Transverse colon (tissue), 4 donors: ENCODE measurements at regions not wholly inside any gene's neighbourhood (a gene's known extent, or its start where the extent isn't known, plus 50 kb on each side); places are given as distances from the start of the nearest gene placed in this dataset.

Source experiments
- DNase-seq: peaks from one replicate; pipeline ENCODE4 v3.0.0-alpha.2; 2019
- H3K27ac ChIP-seq, 4 donors: fragments of 200-600 bp; sonication (generic); 2 replicates each; pipeline ENCODE4 v1.5.1; 2016 to 2018; ENCODE audit warnings: inconsistent platforms in 4 of 4
- H3K27me3 ChIP-seq: fragments of 200-600 bp; sonication (generic); 2 replicates; pipeline ENCODE4 v1.5.1; 2017; ENCODE audit warnings: inconsistent platforms
- H3K36me3 ChIP-seq, 4 donors: fragments of 200-600 bp; sonication (generic); 2 replicates each; pipeline ENCODE4 v1.5.1; 2017 to 2019; ENCODE audit warnings: inconsistent platforms in 4 of 4
- H3K4me1 ChIP-seq, 4 donors: fragments of 200-600 bp; sonication (generic); 2 replicates each; pipeline ENCODE4 v1.5.1; 2017 to 2020; ENCODE audit warnings: inconsistent platforms in 4 of 4
- H3K4me3 ChIP-seq, 4 donors: fragments of 200-600 bp; sonication (generic); 1 replicate in 1 of 4; 2 replicates in 3 of 4; pipeline versions ENCODE4 v1.5.1 to v1.6.1; 2017 to 2019; ENCODE audit warnings: inconsistent platforms in 4 of 4
- H3K9me3 ChIP-seq, 2 donors: fragments of 200-600 bp; sonication (generic); 2 replicates each; pipeline ENCODE4 v1.5.1; 2017 to 2019; ENCODE audit warnings: inconsistent platforms in 2 of 2
- EP300 ChIP-seq: sonication (generic); formaldehyde crosslinking; IDR thresholded peaks from one replicate; pipeline ENCODE4 v1.6.1; 2017; ENCODE audit warnings: antibody characterized with exemption, low read depth
- POLR2A ChIP-seq: fragments of 450-650 bp; IDR thresholded peaks from one replicate; pipeline ENCODE4 v1.6.1; 2016; ENCODE audit warnings: antibody characterized with exemption, mild to moderate bottlenecking, moderate library complexity
- POLR2AphosphoS5 ChIP-seq, 3 donors: sonication (generic); formaldehyde crosslinking; IDR thresholded peaks; one replicate each; pipeline ENCODE4 v1.6.1; 2016; ENCODE audit warnings: antibody characterized with exemption in 3 of 3
- WGBS, 2 donors: methylation state at CpG; one replicate each; pipeline ENCODE4 v1.1.5; 2018; ENCODE audit warnings: low coverage in 1 of 2; 5-methylcytosine and 5-hydroxymethylcytosine counted together
- in situ Hi-C, 4 donors: fragments of 200-750 bp; cut with MboI; loops; one replicate each; pipeline versions ENCODE4 v1.15.0 to v1.15.1; 2017; ENCODE audit warnings: low sequenced_read_pairs in 3 of 4, low pct_ligation_motif_present in 1 of 4, low pct_unique_long_range_greater_than_20kb in 1 of 4
- intact Hi-C: fragments of 100-400 bp; cut with DNase I; formaldehyde crosslinking; loops from one replicate; pipeline ENCODE4 v1.15.1; 2023; ENCODE audit warnings: low total_unique reads
- TF ChIP-seq, protein P1 (sequence below), 5 experiments: fragments of 200-600 bp in 3 of 5; fragments of 450-650 bp in 2 of 5; sonication (generic) in 3 of 5; IDR thresholded peaks; 1 replicate in 2 of 5; 2 replicates in 3 of 5; pipeline ENCODE4 v1.5.1; 2016 to 2017; ENCODE audit warnings: antibody characterized with exemption in 5 of 5, inconsistent platforms in 3 of 5, mild to moderate bottlenecking in 2 of 5, moderate library complexity in 1 of 5

DNA sequence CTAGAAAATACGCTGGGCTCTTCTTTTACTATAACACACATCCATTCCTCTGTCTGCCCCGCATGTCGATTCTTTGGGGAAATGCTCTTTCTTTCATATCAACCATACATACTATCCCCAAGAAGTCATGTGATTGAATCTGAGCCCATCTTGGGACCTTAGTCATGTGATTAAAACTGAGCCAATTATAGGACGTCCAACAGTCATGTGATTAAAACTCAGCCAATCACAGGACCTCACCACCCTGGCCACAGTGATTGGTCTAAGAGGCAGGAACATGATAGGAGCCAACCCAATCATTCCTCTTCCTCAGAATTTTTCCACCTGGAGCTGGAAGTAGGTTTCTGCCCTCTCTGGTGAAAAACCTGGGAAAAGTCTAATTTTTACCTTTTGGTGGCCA lies 78.8 kb downstream of the TMEM114 start:
- 80 to 87% methylated on average over 1 to 4 of the region's 4 CpGs for WGBS, 2 donors
- Histone ChIP-seq H3K27me3 (no peaks in the 10 kb centered on the region), H3K27ac (no peak overlapping the region), H3K4me1 (peaks cover 0 to 9% (median 0%) of the 10 kb centered on the region in 4 donors), H3K4me3 (no peak overlapping the region), H3K9me3 (no peaks in the 10 kb centered on the region), H3K36me3 (no peaks in the 10 kb centered on the region)
- in situ Hi-C loops = no loop called here
- intact Hi-C loops = no loop called here
- TF ChIP-seq, protein P1, sequence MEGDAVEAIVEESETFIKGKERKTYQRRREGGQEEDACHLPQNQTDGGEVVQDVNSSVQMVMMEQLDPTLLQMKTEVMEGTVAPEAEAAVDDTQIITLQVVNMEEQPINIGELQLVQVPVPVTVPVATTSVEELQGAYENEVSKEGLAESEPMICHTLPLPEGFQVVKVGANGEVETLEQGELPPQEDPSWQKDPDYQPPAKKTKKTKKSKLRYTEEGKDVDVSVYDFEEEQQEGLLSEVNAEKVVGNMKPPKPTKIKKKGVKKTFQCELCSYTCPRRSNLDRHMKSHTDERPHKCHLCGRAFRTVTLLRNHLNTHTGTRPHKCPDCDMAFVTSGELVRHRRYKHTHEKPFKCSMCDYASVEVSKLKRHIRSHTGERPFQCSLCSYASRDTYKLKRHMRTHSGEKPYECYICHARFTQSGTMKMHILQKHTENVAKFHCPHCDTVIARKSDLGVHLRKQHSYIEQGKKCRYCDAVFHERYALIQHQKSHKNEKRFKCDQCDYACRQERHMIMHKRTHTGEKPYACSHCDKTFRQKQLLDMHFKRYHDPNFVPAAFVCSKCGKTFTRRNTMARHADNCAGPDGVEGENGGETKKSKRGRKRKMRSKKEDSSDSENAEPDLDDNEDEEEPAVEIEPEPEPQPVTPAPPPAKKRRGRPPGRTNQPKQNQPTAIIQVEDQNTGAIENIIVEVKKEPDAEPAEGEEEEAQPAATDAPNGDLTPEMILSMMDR (IDR thresholded peaks at IDR 0.05) = no peak
- no peak for DNase-seq

DNA sequence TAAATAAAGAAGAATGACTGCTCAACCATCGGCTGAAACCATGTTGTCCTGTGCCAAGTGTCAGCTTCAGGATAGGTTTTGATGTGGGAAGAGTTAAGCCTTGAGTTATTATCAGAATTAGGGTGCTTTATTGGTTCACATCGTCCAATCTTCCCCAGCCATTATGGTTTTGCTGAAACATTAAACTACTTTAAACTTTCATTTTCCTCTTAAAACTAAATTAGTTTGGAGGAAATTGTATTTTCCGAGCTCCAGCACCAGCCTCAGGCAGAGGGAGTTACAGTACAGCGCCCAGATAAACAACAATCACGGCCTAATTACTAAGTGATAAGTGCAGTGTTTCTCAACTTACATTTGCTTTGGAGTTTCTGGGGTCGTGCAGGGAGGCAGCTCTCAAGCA lies 80.2 kb downstream of the TMEM114 start:
- TF ChIP-seq EP300 = no peak
- TF ChIP-seq, protein P1 (IDR thresholded peaks at IDR 0.05) = no peak
- no peak for TF ChIP-seq POLR2AphosphoS5 (IDR thresholded peaks at IDR 0.05)
- no peak for TF ChIP-seq POLR2A

GRCh38 chr16:8505327-8505991 lies 84.9 kb downstream of the TMEM114 start:
- TF ChIP-seq POLR2AphosphoS5 (IDR thresholded peaks at IDR 0.05) (peak in 2 of 3 donors; percentile 36 to 65), POLR2A (no peak)
- no peak overlapping the region for H3K4me3 ChIP-seq
- DNase-seq = no peak
- H3K27ac ChIP-seq = peak overlapping the region; percentile 70 to 82 (median 76)
- H3K4me1 ChIP-seq = peaks cover 0 to 22% (median 7%) of the 10 kb centered on the region in 4 donors
- in situ Hi-C loops (no loop called here), intact Hi-C loops (no loop called here)
- H3K36me3 ChIP-seq = no peaks in the 10 kb centered on the region
- H3K9me3 ChIP-seq = peaks cover 0 to 3% of the 10 kb centered on the region in 2 donors
- 8 to 14% methylated on average over 7 of the region's 7 CpGs for WGBS, 2 donors
- H3K27me3 ChIP-seq = no peaks in the 10 kb centered on the region

More for the DNA sequence above, 80.2 kb downstream of the TMEM114 start:
- H3K27me3 ChIP-seq = no peaks in the 10 kb centered on the region
- no peaks in the 10 kb centered on the region for H3K36me3 ChIP-seq
- H3K27ac ChIP-seq = no peak overlapping the region
- DNase-seq = no peak
- intact Hi-C loops (no loop called here), in situ Hi-C loops (no loop called here)
- peaks cover 0 to 19% (median 3%) of the 10 kb centered on the region in 4 donors for H3K4me1 ChIP-seq
- WGBS, 2 donors = 52 to 57% methylated on average over 6 of the region's 6 CpGs
- H3K9me3 ChIP-seq = no peaks in the 10 kb centered on the region
- no peak overlapping the region for H3K4me3 ChIP-seq

DNA sequence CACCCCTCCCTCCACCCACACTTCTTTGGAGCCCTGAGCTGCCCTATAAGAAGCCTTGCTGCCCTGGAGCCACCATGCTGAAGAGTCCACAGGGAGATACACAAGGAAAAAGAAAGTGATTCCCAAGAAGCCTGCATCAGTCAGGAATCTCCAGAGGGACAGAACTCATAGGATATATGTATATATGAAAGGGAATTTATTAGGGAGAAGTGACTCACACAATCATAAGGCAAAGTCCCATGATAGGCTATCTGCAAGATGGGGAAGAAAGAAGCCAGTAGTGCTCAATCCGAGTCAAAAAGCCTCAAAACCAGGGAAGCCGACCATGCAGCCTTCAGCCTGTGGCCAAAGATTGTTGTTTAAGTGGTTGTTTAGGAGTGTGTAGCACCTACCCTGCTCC lies 87.9 kb downstream of the TMEM114 start:
- 69% methylated on average over 2 of the region's 2 CpGs; no CpG with 5 or more reads in 1 of the 2 donors for WGBS, 2 donors
- intact Hi-C loops = no loop called here

More for the DNA sequence above, 87.9 kb downstream of the TMEM114 start:
- Histone ChIP-seq H3K27ac (no peak overlapping the region), H3K27me3 (no peaks in the 10 kb centered on the region), H3K36me3 (no peaks in the 10 kb centered on the region), H3K9me3 (peaks cover 0 to 3% of the 10 kb centered on the region in 2 donors), H3K4me3 (no peak overlapping the region), H3K4me1 (peaks cover 0 to 23% (median 7%) of the 10 kb centered on the region in 4 donors)
- in situ Hi-C loops = no loop called here
- TF ChIP-seq POLR2AphosphoS5 (IDR thresholded peaks at IDR 0.05) (no peak), POLR2A (no peak), EP300 (no peak)
- TF ChIP-seq, protein P1 (IDR thresholded peaks at IDR 0.05) = no peak
- no peak for DNase-seq
